ENCODE measurements at regions not wholly inside any gene's neighbourhood (a gene's known extent, or its start where the extent isn't known, plus 50 kb on each side); places are given as distances from the start of the nearest gene placed in this dataset.

GRCh38 chr9:87085073-87085472 is 137.8 kb upstream of the GAS1 start:
- no peak for DNase-seq (ENCODE audit: low read depth in 2 of 2)

- DNase-seq (ENCODE audit: low read depth in 2 of 2): no peak
Observed at GRCh38 chr9:87085521-87085920, 138.2 kb upstream of the GAS1 start.

- DNase-seq (ENCODE audit: low read depth in 2 of 2): no peak
Observed at GRCh38 chr9:87086221-87086818, 139.0 kb upstream of the GAS1 start.

DNA sequence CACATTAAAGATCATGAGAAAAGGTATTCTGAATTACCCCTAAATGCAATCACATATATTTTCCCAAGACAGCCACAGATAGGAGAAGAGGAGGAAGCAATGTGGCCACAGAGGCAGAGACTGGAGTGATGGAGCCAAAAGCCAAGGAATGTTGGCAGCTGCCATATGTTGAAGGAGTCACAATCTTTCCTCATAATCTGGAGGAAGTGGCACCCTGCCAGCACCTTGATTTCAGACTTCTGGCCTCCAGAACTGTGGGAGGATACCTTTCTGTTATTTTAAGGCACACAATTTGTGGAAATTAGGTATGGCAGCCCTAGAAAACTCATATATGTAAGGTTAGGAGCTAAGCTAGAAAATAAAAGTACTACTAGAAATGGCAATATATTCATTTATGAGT is 139.9 kb upstream of the GAS1 start:
- DNase-seq (ENCODE audit: low read depth in 2 of 2): no peak

DNA sequence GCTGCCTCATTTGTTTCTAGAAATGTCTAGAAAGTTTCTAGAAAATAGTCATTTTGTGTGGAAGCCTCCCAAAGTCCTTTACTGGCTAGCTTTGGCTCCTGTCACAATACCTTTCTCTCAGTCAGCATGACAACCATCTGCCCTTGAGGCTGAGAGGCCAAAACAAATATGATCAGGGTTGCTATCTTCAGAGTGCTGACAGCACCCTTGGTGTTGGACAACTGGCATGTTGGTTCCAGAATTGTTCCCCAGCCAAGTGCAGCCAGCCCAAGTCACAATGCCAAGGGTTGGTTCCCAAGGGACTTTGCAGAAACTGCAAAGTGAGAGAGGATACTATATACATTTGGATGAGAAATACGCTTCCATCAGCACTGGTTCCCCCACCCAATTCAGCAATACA is 140.9 kb upstream of the GAS1 start:
- no peak for DNase-seq (ENCODE audit: low read depth in 2 of 2)

DNA sequence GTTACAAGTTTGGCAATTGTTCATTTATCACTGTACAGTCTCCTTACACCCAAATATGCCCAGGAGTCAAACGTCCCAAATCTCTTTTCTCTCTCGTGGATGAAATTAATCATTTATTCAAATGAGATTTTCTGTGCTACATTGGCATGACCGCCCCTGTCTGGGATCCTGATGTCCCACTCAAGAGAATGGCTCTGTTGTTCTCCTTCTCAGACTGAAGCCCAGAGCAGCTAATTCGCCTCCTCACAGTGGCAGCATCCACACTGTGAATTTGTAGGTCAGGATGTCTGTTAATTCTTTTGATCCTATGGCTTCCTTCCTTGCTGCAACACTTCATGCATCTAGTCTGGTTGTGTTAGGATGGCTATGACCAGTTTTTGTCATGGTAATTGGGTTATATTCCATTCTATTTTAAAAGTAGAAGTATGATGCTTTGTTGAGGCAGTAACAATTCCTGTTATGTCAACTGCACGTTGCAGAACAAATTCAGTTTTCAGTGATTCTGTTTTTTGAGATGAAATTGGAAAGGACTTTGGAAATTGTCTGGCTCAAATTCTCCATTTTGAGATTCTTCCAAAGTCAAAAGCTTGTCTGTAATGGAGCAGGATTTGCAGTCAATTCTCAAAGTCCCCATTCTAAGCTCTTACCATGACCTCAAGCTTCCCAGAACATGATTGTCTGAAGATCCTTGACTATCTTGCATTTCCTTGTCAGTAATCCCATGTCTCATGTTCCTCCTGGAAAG is 141.5 kb upstream of the GAS1 start:
- no peak for DNase-seq (ENCODE audit: low read depth in 2 of 2)

DNA sequence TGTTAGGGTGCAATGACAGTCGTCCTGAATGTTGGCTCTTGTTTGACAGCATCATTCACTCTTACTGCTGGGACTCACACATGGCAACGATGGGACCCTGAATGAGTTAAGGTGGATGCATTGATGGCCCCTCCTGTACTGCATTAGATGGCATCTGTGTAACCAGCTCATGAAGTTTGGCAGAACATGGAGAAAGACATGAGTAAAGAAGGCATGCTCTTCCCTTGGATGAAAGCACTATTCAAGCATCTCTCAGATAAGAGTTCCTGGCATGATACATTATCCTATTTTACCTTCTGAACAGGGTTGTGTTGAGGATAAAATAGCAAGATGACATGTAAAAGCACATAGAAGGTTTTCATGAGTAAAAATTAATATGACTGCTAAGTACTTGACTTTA is 142.2 kb upstream of the GAS1 start:
- no peak for DNase-seq (ENCODE audit: low read depth in 2 of 2)

DNA sequence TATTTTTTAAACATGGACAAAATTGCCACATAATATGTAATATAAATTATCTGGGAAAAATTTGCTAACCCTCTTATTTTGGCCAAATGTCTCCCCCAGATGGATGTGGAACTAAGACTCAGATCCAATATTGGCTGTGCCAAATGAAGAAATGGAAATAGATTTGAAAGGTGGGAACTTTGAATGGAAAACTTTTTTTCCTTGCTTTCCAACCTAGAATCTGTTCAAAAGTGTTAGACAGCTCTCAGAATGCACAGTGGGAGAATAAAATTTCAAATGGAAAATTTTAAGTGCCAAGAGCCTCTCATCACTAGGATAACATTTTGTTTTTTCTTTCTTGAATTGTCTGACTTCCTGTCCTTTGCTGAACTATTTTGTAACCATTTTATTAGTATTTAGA is 142.6 kb upstream of the GAS1 start:
- no peak for DNase-seq (ENCODE audit: low read depth in 2 of 2)

GRCh38 chr9:87093777-87094176 is 146.5 kb upstream of the GAS1 start:
- DNase-seq (ENCODE audit: low read depth in 2 of 2): no peak

DNA sequence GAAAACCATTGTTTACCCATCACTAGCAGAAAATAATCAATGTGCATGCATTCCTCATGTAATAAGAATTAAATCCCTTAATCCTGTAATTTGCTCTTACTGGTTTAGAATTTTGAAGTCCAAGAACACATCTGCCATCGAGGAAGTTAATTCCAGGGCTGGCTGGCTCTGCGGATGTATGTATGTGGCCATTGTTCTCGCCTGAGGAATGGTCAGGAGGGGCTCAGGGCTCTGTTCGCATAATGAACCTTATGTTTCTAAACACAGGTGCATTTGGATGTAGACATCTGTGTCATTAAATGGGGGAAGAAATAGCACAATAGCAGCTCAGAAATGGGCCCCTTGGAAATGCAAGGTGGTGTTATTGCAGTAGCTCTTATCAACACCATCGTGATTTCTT is 148.6 kb upstream of the GAS1 start:
- no peak for DNase-seq (ENCODE audit: low read depth in 2 of 2)

DNA sequence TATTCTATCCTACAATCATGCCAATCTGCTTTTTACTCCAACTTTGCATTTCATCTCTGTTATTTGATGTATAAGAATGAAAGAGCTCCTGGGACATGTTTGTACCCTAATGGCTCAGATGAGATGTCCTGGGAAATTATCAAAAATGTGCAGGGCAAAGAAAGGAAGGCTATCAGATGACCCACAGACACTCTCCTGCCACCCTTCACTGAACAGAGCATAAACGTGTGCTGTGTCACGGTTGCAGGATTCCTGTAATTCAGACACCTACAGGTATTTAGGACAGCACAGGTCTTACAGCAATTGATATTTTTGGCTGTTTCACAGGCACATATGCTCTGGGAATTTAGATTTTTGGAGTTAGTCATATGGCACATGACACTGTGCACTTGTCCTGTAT is 149.2 kb upstream of the GAS1 start:
- DNase-seq (ENCODE audit: low read depth in 2 of 2): no peak

DNA sequence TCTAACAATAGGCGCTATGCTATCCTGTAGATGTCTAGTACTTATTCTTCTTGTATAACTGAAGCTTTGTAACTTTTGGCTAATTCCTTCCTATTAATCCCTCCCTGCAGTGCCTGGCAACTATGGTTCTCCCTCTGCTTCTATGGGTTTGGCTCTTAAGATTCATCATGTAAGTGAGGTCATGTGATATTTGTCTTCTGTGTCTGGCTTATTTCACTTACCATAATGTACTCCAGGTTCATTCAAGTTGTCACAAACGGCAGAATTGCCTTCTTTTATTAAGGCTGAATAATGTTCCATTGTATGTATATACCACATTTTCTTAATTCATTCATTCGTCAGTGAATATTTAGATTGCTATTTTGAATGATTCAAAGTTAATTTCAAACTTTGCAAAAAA is 149.9 kb upstream of the GAS1 start:
- DNase-seq (ENCODE audit: low read depth in 2 of 2): no peak

- DNase-seq (ENCODE audit: low read depth in 2 of 2): no peak
Observed at GRCh38 chr9:87099407-87099806, 152.1 kb upstream of the GAS1 start.

DNA sequence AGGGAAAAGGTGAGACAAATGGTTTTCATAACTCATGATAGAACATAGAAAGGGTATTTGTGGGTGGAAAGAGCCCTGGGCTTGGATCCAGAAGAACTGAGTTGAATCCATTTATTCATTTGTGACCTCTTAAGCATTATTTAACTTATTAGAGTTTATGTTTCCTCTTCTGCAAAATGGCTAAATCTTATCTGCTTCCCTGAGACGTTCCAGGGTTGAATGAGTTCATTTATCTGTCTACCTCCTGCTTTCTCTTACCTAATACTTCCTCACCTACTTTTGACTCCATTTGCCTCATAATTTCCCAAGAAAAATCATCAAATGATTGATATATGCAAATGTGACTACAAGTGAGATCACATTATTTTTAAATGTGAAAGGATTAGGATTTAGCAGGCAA is 152.7 kb upstream of the GAS1 start:
- DNase-seq (ENCODE audit: low read depth in 2 of 2): no peak

DNA sequence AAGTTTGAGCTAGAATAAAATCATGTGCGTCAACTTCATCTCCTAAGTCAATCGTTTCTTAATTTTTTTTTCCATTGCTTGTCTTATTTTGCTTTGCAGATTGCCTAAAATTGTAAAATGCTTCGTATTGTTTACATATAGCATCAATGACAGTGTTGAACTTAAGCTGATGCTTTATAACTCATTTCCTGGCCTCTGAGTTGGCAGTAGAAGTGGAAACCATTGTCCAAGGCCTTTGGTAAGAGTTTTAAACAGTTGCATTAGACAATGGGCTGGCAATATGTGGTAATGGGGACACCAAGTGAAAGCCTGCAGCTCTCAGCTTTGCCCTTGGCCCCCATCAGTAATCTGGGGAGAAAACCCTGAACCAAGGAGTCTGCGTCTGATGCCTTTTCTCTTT is 154.8 kb upstream of the GAS1 start:
- no peak for DNase-seq (ENCODE audit: low read depth in 2 of 2)

DNA sequence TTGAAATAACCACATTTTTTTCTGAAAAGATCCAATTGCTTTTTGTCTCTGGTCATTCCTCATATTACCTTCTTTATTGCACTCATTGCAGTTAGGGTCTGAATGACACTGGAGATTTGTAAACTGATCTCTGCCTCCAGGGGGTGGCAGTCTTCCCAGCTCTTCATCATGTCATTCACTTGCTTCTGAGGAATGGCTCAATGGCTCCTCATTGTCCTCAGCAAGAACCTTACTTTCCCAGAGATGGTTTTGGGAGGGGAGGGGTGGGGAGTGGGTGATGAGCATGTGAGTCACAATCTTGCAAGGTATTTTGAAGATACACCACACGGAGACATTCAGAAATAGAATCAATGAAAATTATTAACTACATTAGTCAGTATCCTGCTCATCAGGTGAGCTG is 159.8 kb upstream of the GAS1 start:
- DNase-seq (ENCODE audit: low read depth in 2 of 2): no peak

DNA sequence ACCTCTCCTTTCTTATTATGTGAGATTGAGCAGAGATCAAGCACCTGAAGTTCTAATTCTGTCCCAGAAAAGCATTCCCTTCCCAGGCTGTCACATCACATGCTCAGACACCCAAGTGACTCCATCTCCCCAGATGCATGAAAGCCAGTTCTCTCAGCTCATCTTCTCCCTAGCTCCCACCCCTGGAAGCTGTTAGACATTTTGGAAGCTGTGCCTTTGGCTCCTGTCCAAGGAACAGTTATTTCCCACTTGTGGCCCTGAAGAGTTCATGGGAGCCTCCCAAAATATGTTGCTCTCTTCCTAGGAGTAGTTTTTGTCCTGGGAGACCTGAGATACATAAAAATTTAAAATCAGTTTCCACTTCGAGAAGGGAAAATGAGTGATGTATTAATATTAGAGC is 161.4 kb upstream of the GAS1 start:
- DNase-seq (ENCODE audit: low read depth in 2 of 2): no peak

DNA sequence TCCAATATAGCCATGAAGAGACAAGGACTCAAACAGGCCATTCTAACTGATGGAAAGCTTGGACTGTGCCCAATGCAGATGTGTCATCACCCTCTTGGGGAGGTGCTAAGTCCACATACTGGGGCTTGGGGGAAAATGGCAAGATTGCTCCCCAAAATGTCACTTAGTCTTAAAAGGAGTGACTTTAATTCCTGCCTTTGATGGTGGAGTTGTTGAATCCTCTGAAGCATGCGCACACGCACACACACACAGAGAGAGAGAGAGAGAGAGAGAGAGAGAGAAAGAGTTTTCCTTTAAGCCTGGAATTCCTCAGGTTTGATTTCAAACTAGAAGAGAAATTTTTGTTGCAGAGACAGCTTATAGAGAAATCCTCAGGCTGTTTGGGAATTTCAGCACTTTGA is 161.9 kb upstream of the GAS1 start:
- no peak for DNase-seq (ENCODE audit: low read depth in 2 of 2)

- DNase-seq (ENCODE audit: low read depth in 2 of 2): no peak
Observed at GRCh38 chr9:87109851-87110250, 162.5 kb upstream of the GAS1 start.

GRCh38 chr9:87111010-87111409 is 163.7 kb upstream of the GAS1 start:
- no peak for DNase-seq (ENCODE audit: low read depth in 2 of 2)

- DNase-seq (ENCODE audit: low read depth in 2 of 2): no peak
Observed at GRCh38 chr9:87112656-87113055, 165.3 kb upstream of the GAS1 start.

GRCh38 chr9:87113874-87114273 is 166.6 kb upstream of the GAS1 start:
- DNase-seq (ENCODE audit: low read depth in 2 of 2): no peak

- no peak for DNase-seq (ENCODE audit: low read depth in 2 of 2)
Observed at GRCh38 chr9:87115785-87116184, 168.5 kb upstream of the GAS1 start.

DNA sequence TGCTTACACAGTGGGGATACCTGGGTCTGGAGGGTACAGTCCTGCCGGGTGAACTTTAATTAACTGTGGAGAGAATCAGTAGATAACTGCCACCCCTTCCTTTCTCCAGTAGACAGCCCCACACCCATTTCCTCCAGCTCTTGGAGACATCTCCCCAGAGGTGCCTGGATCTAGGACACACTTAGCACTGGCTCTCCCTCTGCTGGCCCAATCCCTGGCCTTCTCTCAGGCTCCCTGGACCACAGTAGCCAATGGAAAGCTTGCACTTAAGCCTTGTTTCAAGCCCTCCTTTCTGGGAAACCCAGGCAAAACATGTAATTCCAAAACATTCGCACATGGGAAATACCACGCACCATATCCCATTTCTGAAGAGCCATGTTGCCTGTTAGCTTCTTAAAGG is 169.2 kb upstream of the GAS1 start:
- no peak for DNase-seq (ENCODE audit: low read depth in 2 of 2)
